OCI-LY1 (cell line): ENCODE measurements at regions not wholly inside any gene's neighbourhood (a gene's known extent, or its start where the extent isn't known, plus 50 kb on each side); places are given as distances from the start of the nearest gene placed in this dataset.

Experiments
- CTCF ChIP-seq: fragments of 200-600 bp; sonication (generic), shearing (Covaris generic); IDR thresholded peaks from 2 replicates; pipeline ENCODE4 v1.5.1; 2017; ENCODE audit warnings: mild to moderate bottlenecking, antibody characterized with exemption, low read length, moderate library complexity, mixed read lengths
- EZH2 ChIP-seq: fragments of 200-600 bp; sonication (generic), shearing (Covaris generic); IDR thresholded peaks from 2 replicates; pipeline ENCODE4 v1.8.0; 2017; ENCODE audit warnings: borderline replicate concordance, mixed run types, mild to moderate bottlenecking, antibody characterized with exemption, low read length, moderate library complexity, mixed read lengths

DNA sequence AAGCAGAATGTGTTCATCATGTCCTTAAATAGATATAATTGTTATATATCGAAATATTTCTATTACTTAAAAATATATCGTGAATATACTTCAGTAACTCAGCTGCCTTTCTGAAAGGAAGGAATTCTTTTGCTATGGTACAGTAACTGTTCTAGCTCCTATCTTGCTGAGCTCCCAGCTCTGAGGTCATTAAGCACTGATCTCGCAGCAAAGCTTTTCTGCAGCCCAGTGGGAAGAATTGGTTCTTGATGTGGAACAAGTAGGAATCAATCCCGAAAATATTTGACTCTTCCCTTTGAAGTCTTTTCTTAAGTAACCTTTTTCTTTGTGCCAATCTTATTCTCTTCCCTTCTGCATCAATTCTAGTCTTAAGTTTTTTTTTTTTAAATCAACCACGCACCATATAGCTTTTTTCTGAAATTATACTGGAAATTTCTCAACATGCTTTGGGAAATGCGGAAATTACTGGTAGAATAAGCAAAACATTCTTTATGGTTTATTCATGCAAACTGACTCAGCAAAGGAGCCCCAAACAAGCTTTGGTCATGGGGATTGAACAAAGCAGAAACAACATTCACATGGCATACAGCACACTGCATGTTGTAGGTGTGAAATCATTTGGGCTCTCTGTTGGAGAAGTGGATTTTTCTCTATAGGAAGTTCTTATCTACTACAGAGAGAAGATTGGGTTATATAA lies 428.9 kb upstream of the GNPDA2 start:
- TF ChIP-seq EZH2 (no peak), CTCF (no peak)
